Lung (tissue), 11 donors: ENCODE measurements at regions not wholly inside any gene's neighbourhood (a gene's known extent, or its start where the extent isn't known, plus 50 kb on each side); places are given as distances from the start of the nearest gene placed in this dataset.
"Not testable (repeated sequence)": the region's sequence is repeated elsewhere in the genome, so short reads cannot be mapped to it uniquely, and the experiment has no call there.

Experiments used
- ATAC-seq: fragments of 200-7000 bp; cut with Tn5 transposase; one replicate; pipeline ENCODE4 v1.9.1; 2020; ENCODE audit warnings: moderate number of reproducible peaks; ENCODE audit not compliant: insufficient read depth, low FRiP score
- DNase-seq, 3 donors: peaks; one replicate each; pipeline ENCODE4 v3.0.0-alpha.2; 2013 to 2017
- H3K27ac ChIP-seq, 2 donors: one replicate each; pipeline ENCODE4 v1.5.1; 2013; ENCODE audit warnings: mild to moderate bottlenecking in 2 of 2, moderate library complexity in 2 of 2, control low read depth in 1 of 2, inconsistent platforms in 1 of 2, low read depth in 1 of 2, low read length in 1 of 2
- H3K27me3 ChIP-seq, 3 donors: one replicate each; pipeline ENCODE4 v1.5.1; 2013; ENCODE audit warnings: low read length in 2 of 3; ENCODE audit not compliant: control insufficient read depth in 3 of 3, insufficient read depth in 3 of 3
- H3K36me3 ChIP-seq, 4 donors: one replicate each; pipeline ENCODE4 v1.5.1; 2013; ENCODE audit warnings: low read length in 4 of 4, mild to moderate bottlenecking in 1 of 4, moderate library complexity in 1 of 4; ENCODE audit not compliant: control insufficient read depth in 4 of 4, insufficient read depth in 4 of 4
- H3K4me1 ChIP-seq, 5 donors: one replicate each; pipeline ENCODE4 v1.5.1; 2013; ENCODE audit warnings: low read length in 5 of 5, mild to moderate bottlenecking in 2 of 5, moderate library complexity in 1 of 5; ENCODE audit not compliant: control insufficient read depth in 5 of 5, insufficient read depth in 5 of 5
- H3K4me3 ChIP-seq: one replicate; pipeline ENCODE4 v1.5.1; 2013; ENCODE audit warnings: mild to moderate bottlenecking, control low read depth, moderate library complexity
- H3K9ac ChIP-seq, 2 donors: one replicate each; pipeline ENCODE4 v1.5.1; 2013; ENCODE audit warnings: low read length in 2 of 2, control low read depth in 1 of 2; ENCODE audit not compliant: insufficient read depth in 1 of 2
- H3K9me3 ChIP-seq, 4 donors: one replicate each; pipeline ENCODE4 v1.5.1; 2013; ENCODE audit warnings: low read length in 3 of 4, mild to moderate bottlenecking in 1 of 4, moderate library complexity in 1 of 4; ENCODE audit not compliant: control insufficient read depth in 4 of 4, insufficient read depth in 3 of 4
- WGBS, 2 donors: extraction: QIAGEN DNeasy Blood & Tissue Kit; methylation state at CpG; one replicate each; pipeline ENCODE4 v1.1.7; 2013; 5-methylcytosine and 5-hydroxymethylcytosine counted together
- TF ChIP-seq, protein P1 (sequence below): IDR thresholded peaks from 2 replicates; pipeline ENCODE4 v1.5.1; 2012; ENCODE audit warnings: mild to moderate bottlenecking; ENCODE audit errors: control extremely low read depth, extremely low read depth
- donor health status: control.
- donor health status: control.
- donor health status: Bipolar disorder and iron deficiency.
- donor health status: healthy.
- donor health status: DM: yes; HTN: yes; CAD: no.

DNA sequence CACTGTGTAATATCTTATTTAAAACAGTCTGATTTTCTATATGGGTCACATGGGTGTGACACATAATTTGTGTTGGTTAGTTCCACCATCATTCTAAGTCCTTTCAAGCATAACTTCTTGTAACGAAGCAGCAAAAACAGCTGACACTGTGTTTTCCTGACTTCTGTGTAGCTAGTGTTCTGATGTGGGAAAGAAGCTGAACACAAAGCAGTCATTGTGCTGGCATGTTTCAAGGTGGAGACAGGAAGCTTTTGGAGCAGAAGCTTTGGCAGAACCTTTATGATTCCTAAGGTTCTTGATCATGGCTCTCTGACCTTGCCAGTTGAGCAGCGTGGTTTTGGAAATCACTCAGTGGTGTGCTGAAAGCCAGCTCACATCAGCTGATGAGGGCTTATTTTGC lies 351.7 kb upstream of the MDGA2 start:
- Histone ChIP-seq H3K9me3 (peaks cover 0 to 3% (median 0%) of the 10 kb centered on the region in 4 donors), H3K27me3 (no peaks in the 10 kb centered on the region), H3K9ac (no peak overlapping the region), H3K4me1 (no peaks in the 10 kb centered on the region), H3K27ac (no peak overlapping the region), H3K36me3 (no peaks in the 10 kb centered on the region), H3K4me3 (no peak overlapping the region)
- WGBS, 2 donors, result 81 to 86% methylated on average over 2 of the region's 2 CpGs
- TF ChIP-seq, protein P1, sequence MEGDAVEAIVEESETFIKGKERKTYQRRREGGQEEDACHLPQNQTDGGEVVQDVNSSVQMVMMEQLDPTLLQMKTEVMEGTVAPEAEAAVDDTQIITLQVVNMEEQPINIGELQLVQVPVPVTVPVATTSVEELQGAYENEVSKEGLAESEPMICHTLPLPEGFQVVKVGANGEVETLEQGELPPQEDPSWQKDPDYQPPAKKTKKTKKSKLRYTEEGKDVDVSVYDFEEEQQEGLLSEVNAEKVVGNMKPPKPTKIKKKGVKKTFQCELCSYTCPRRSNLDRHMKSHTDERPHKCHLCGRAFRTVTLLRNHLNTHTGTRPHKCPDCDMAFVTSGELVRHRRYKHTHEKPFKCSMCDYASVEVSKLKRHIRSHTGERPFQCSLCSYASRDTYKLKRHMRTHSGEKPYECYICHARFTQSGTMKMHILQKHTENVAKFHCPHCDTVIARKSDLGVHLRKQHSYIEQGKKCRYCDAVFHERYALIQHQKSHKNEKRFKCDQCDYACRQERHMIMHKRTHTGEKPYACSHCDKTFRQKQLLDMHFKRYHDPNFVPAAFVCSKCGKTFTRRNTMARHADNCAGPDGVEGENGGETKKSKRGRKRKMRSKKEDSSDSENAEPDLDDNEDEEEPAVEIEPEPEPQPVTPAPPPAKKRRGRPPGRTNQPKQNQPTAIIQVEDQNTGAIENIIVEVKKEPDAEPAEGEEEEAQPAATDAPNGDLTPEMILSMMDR, result no peak
- DNase-seq (no peak), ATAC-seq (no peak)

GRCh38 chr14:48023881-48024280 lies 348.5 kb upstream of the MDGA2 start:
- no peaks in the 10 kb centered on the region for H3K4me1 ChIP-seq
- peak in 1 of 3 donors; percentile 17 for DNase-seq
- 33 to 41% methylated on average over 3 of the region's 3 CpGs for WGBS, 2 donors
- H3K36me3 ChIP-seq, result no peaks in the 10 kb centered on the region
- peaks cover 0 to 3% (median 0%) of the 10 kb centered on the region in 4 donors for H3K9me3 ChIP-seq
- no peak overlapping the region for H3K4me3 ChIP-seq
- H3K27ac ChIP-seq, result no peak overlapping the region
- ATAC-seq, result peak; percentile 41
- TF ChIP-seq, protein P1, result no peak
- H3K27me3 ChIP-seq, result no peaks in the 10 kb centered on the region
- H3K9ac ChIP-seq, result no peak overlapping the region

- H3K9me3 ChIP-seq, H3K27me3 ChIP-seq, DNase-seq, H3K4me3 ChIP-seq, H3K4me1 ChIP-seq, ATAC-seq, H3K36me3 ChIP-seq, H3K9ac ChIP-seq, H3K27ac ChIP-seq: not testable (repeated sequence)
- 68% methylated on average over 12 of the region's 12 CpGs for WGBS, 2 donors
Observed at GRCh38 chr14:48011484-48011883, 336.1 kb upstream of the MDGA2 start.

GRCh38 chr14:48008646-48009045 lies 333.2 kb upstream of the MDGA2 start:
- H3K4me3 ChIP-seq, result no peak overlapping the region
- DNase-seq, result no peak
- peak; percentile 53 for ATAC-seq
- no peaks in the 10 kb centered on the region for H3K9me3 ChIP-seq
- H3K4me1 ChIP-seq, result no peaks in the 10 kb centered on the region
- TF ChIP-seq, protein P1, result no peak
- H3K27ac ChIP-seq, result no peak overlapping the region
- no peak overlapping the region for H3K9ac ChIP-seq
- H3K27me3 ChIP-seq, result no peaks in the 10 kb centered on the region
- H3K36me3 ChIP-seq, result no peaks in the 10 kb centered on the region
